Thoracic aorta (tissue), 2 donors: ENCODE measurements at regions not wholly inside any gene's neighbourhood (a gene's known extent, or its start where the extent isn't known, plus 50 kb on each side); places are given as distances from the start of the nearest gene placed in this dataset.

Experiments used
- ATAC-seq: fragments of 150-250 bp; one replicate; pipeline ENCODE4 v1.8.0; 2017; ENCODE audit warnings: low read depth; ENCODE audit not compliant: insufficient number of reproducible peaks, low FRiP score
- DNase-seq: peaks from one replicate; pipeline ENCODE4 v3.0.0-alpha.2; 2020; ENCODE audit warnings: low spot score
- H3K27ac ChIP-seq, 2 donors: fragments of 200-600 bp; sonication (generic); 1 replicate in 1 of 2; 2 replicates in 1 of 2; pipeline ENCODE4 v1.5.1; 2016; ENCODE audit warnings: mild to moderate bottlenecking in 2 of 2, moderate library complexity in 2 of 2
- H3K27me3 ChIP-seq: fragments of 200-600 bp; sonication (generic); replicated peaks from 2 replicates; pipeline ENCODE4 v1.6.0; 2016; ENCODE audit warnings: mild to moderate bottlenecking; ENCODE audit not compliant: insufficient read depth
- H3K36me3 ChIP-seq: fragments of 200-600 bp; sonication (generic); one replicate; pipeline ENCODE4 v1.5.1; 2016
- H3K4me1 ChIP-seq, 2 donors: fragments of 200-600 bp; sonication (generic); 1 replicate in 1 of 2; 2 replicates in 1 of 2; pipeline versions ENCODE4 v1.5.1 to v1.6.0; 2016; ENCODE audit warnings: low read depth in 2 of 2, mild to moderate bottlenecking in 1 of 2; ENCODE audit not compliant: control insufficient read depth in 1 of 2
- H3K4me3 ChIP-seq: fragments of 200-600 bp; sonication (generic); 2 replicates; pipeline ENCODE4 v1.5.1; 2016; ENCODE audit warnings: mild to moderate bottlenecking
- H3K9me3 ChIP-seq: fragments of 200-600 bp; sonication (generic); 2 replicates; pipeline ENCODE4 v1.5.1; 2016
- TF ChIP-seq, protein P1 (sequence below): fragments of 200-600 bp; sonication (generic); IDR thresholded peaks from one replicate; pipeline ENCODE4 v1.5.1; 2019; ENCODE audit warnings: antibody characterized with exemption

DNA sequence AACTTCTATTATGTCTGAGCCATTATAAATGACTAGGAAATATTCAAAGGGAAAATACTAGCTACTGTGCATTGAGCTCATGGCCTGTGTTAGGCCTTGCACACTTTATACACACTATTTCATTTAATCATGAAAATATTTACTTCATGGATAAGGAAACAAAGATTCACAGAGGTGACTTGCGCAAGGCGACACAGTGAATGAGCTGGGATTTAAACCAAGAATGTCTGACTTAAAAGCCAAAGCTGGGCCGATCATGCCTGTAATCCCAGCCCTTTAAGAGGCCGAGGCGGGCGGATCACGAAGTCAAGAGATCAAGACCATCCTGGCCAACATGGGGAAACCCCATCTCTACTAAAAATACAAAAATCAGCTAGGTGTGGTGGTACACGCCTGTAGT lies 231.5 kb downstream of the MIAT start:
- H3K27me3 ChIP-seq, result no peaks in the 10 kb centered on the region
- peak overlapping the region; percentile 93 to 95 for H3K27ac ChIP-seq
- H3K4me3 ChIP-seq, result no peak overlapping the region
- TF ChIP-seq, protein P1, sequence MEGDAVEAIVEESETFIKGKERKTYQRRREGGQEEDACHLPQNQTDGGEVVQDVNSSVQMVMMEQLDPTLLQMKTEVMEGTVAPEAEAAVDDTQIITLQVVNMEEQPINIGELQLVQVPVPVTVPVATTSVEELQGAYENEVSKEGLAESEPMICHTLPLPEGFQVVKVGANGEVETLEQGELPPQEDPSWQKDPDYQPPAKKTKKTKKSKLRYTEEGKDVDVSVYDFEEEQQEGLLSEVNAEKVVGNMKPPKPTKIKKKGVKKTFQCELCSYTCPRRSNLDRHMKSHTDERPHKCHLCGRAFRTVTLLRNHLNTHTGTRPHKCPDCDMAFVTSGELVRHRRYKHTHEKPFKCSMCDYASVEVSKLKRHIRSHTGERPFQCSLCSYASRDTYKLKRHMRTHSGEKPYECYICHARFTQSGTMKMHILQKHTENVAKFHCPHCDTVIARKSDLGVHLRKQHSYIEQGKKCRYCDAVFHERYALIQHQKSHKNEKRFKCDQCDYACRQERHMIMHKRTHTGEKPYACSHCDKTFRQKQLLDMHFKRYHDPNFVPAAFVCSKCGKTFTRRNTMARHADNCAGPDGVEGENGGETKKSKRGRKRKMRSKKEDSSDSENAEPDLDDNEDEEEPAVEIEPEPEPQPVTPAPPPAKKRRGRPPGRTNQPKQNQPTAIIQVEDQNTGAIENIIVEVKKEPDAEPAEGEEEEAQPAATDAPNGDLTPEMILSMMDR, result no peak
- H3K9me3 ChIP-seq, result no peaks in the 10 kb centered on the region
- H3K36me3 ChIP-seq, result no peaks in the 10 kb centered on the region
- ATAC-seq (no peak), DNase-seq (no peak)
- peaks cover 43 to 86% of the 10 kb centered on the region in 2 donors for H3K4me1 ChIP-seq

DNA sequence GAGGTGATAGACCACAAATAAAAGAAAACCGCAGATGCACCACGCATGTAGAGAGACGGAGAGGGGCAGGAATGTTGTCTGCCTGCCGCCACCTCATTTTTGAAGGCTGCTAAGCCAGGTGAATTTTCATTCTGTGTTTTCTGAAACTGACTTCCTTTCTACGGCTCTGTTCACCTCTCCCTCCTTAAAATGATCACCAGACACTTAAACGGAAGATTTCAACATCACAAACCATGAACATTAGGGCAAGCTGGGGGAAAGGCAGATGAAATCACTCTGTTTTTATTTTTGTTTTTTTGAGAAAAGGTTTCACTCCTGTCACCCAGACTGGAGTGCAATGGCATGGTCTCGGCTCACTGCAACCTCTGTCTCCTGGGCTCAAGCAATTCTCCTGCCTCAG lies 232.4 kb downstream of the MIAT start:
- H3K4me1 ChIP-seq, result peaks cover 49 to 89% of the 10 kb centered on the region in 2 donors
- no peaks in the 10 kb centered on the region for H3K27me3 ChIP-seq
- H3K4me3 ChIP-seq, result no peak overlapping the region
- TF ChIP-seq, protein P1, result no peak
- peak overlapping the region; percentile 14 to 95 for H3K27ac ChIP-seq
- ATAC-seq (no peak), DNase-seq (no peak)
- H3K36me3 ChIP-seq, result no peaks in the 10 kb centered on the region
- H3K9me3 ChIP-seq, result no peaks in the 10 kb centered on the region

DNA sequence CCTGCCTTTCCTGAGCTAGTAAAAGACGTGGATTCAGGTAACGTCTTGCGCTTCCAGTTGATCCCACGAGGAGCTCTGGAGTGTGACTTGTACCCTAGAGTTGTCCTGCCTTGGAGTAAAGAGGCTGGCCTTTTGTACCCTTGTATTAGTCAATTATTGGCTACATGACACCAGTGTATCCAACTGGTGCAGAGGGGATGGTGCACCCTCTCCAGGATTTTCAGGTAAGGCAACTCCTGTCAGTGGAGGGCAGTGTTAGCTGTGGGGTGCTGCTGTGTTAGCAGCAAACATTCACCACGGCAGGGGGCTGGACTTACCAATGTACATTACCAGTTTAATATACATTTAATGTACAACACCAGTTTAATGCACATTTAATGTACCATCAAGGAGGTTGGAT lies 233.5 kb downstream of the MIAT start:
- no peak overlapping the region for H3K4me3 ChIP-seq
- ATAC-seq (no peak), DNase-seq (no peak)
- no peaks in the 10 kb centered on the region for H3K36me3 ChIP-seq
- peaks cover 47 to 87% of the 10 kb centered on the region in 2 donors for H3K4me1 ChIP-seq
- H3K27me3 ChIP-seq, result no peaks in the 10 kb centered on the region
- peak overlapping the region in 1 of 2 donors; percentile 1 for H3K27ac ChIP-seq
- TF ChIP-seq, protein P1, result no peak
- H3K9me3 ChIP-seq, result no peaks in the 10 kb centered on the region

DNA sequence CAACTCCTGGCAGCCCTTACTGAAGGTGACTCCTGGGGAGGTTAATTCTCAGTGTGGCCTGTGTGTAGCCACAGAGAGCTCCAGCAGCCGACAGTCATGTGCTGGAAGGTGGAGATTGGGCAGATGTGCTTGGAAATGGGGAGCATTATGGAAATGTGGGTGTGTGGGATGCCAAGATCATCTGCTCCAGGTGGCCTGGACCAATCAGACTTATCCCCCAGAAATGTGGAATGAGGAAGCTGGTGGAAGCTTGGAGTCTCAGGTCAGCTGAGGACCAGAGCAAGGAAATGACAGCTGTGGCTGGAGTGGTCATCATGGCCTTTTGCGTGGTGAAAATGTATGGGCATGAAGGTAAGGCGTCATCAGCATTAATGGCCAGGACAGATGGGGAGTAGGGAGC lies 234.0 kb downstream of the MIAT start:
- TF ChIP-seq, protein P1, result no peak
- Histone ChIP-seq H3K4me1 (peaks cover 50 to 89% of the 10 kb centered on the region in 2 donors), H3K36me3 (no peaks in the 10 kb centered on the region), H3K27ac (peak overlapping the region; percentile 1 to 40), H3K4me3 (no peak overlapping the region), H3K27me3 (no peaks in the 10 kb centered on the region), H3K9me3 (no peaks in the 10 kb centered on the region)
- DNase-seq (no peak), ATAC-seq (no peak)

DNA sequence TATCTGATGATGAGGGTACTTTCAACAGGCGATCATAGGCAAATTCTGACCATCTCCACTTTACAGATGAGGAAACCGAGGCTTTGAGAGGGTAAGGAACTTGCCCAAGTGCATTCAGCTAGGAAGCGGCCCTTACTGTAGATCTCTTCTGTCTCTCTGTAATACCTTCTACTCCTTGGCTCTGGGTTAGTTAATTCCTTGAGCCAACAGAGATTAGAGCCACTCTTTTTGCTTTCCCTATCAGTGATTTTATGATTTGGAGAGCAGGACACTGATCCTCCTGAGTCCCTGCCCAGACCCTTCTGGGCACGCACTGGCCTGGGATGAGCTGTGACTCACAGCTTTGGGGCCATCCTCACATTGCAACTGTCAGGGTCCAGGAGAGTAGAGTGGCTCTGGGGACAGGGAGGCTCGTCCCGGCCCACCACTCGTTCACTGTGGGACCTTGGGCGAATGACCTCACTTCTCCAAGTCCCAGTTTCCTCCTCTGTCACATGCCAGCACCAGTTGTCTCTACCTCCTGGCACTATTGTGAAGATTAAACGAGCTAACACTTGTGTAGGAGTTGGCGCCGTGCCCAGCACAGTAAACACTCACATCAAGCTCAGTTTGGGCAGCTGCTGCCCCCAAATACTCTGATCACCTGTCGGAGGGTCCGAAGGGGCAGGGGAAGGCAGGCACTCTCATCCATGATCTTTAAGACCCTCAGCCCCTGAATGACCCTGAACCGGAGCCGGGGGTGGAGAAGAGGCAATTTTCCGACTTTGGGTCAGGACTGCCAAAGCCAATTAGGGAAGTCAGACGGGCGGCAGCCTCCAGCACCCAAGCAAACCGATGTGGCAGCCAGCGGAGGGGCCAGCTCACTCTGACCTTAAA lies 235.0 kb downstream of the MIAT start:
- no peak for ATAC-seq
- TF ChIP-seq, protein P1, result no peak
- Histone ChIP-seq H3K36me3 (no peaks in the 10 kb centered on the region), H3K4me1 (peaks cover 42 to 80% of the 10 kb centered on the region in 2 donors), H3K27ac (peak overlapping the region; percentile 90 to 91), H3K27me3 (no peaks in the 10 kb centered on the region), H3K9me3 (no peaks in the 10 kb centered on the region), H3K4me3 (no peak overlapping the region)
- no peak for DNase-seq
